DOHH2 (cell line): ENCODE measurements at regions not wholly inside any gene's neighbourhood (a gene's known extent, or its start where the extent isn't known, plus 50 kb on each side); places are given as distances from the start of the nearest gene placed in this dataset.

Source experiments
- H3F3A ChIP-seq: fragments of 200-600 bp; sonication (generic), shearing (Covaris generic); 2 replicates; pipeline ENCODE4 v1.6.0; 2016; ENCODE audit warnings: antibody characterized with exemption, mild to moderate bottlenecking; ENCODE audit not compliant: control insufficient read depth, insufficient read depth
- H3K27ac ChIP-seq: fragments of 200-600 bp; sonication (generic); 2 replicates; pipeline ENCODE4 v1.5.1; 2014; ENCODE audit warnings: low read depth, mild to moderate bottlenecking, low read length, moderate library complexity
- H3K27me3 ChIP-seq: fragments of 200-600 bp; sonication (generic); 2 replicates; pipeline ENCODE4 v1.6.1; 2014; ENCODE audit warnings: mild to moderate bottlenecking, low read length, mixed read lengths; ENCODE audit not compliant: control insufficient read depth
- H3K36me3 ChIP-seq: fragments of 200-600 bp; sonication (generic); 2 replicates; pipeline ENCODE4 v1.6.1; 2014; ENCODE audit warnings: mild to moderate bottlenecking, low read length, moderate library complexity, mixed read lengths; ENCODE audit not compliant: control insufficient read depth
- H3K4me1 ChIP-seq: fragments of 200-600 bp; sonication (generic); 2 replicates; pipeline ENCODE4 v1.6.1; 2014; ENCODE audit warnings: mild to moderate bottlenecking, low read length, mixed read lengths; ENCODE audit not compliant: control insufficient read depth
- H3K4me2 ChIP-seq: fragments of 200-600 bp; sonication (generic); 2 replicates; pipeline ENCODE4 v1.6.0; 2014; ENCODE audit warnings: mild to moderate bottlenecking, low read length, moderate library complexity
- H3K4me3 ChIP-seq: fragments of 200-600 bp; sonication (generic); 2 replicates; pipeline ENCODE4 v1.5.1; 2014; ENCODE audit warnings: mild to moderate bottlenecking, low read length, mixed read lengths
- H3K79me2 ChIP-seq: fragments of 200-600 bp; sonication (generic); 2 replicates; pipeline ENCODE4 v1.6.1; 2014; ENCODE audit warnings: mild to moderate bottlenecking, low read length, mixed read lengths; ENCODE audit not compliant: control insufficient read depth
- H3K9me2 ChIP-seq: fragments of 200-600 bp; sonication (generic); replicated peaks from 2 replicates; pipeline ENCODE4 v1.6.1; 2014; ENCODE audit warnings: mild to moderate bottlenecking, low read length, mixed read lengths; ENCODE audit not compliant: control insufficient read depth
- H3K9me3 ChIP-seq: fragments of 200-600 bp; sonication (generic); 2 replicates; pipeline ENCODE4 v1.6.1; 2014; ENCODE audit warnings: antibody characterized with exemption, low read length, mixed read lengths; ENCODE audit not compliant: control insufficient read depth, insufficient read depth
- H4K20me1 ChIP-seq: fragments of 200-600 bp; sonication (generic); 2 replicates; pipeline ENCODE4 v1.6.0; 2014; ENCODE audit warnings: low read depth, mild to moderate bottlenecking, antibody characterized with exemption, low read length, moderate library complexity; ENCODE audit not compliant: control insufficient read depth, insufficient read depth
- CTCF ChIP-seq: fragments of 200-600 bp; sonication (generic); IDR thresholded peaks from one replicate; pipeline ENCODE4 v1.5.1; 2014; ENCODE audit warnings: antibody characterized with exemption, mild to moderate bottlenecking, low read depth, low read length; ENCODE audit not compliant: poor library complexity, severe bottlenecking
- EZH2phosphoT487 ChIP-seq: fragments of 200-600 bp; sonication (generic); IDR thresholded peaks from 2 replicates; pipeline ENCODE4 v1.6.1; 2017; ENCODE audit warnings: borderline replicate concordance, mild to moderate bottlenecking, antibody characterized with exemption, low read length, moderate library complexity, mixed read lengths

GRCh38 chr16:82248012-82248656, 78.1 kb upstream of the MPHOSPH6 start:
- Histone ChIP-seq H3K9me2 (no peaks in the 10 kb centered on the region), H3K9me3 (no peaks in the 10 kb centered on the region), H3K4me1 (no peaks in the 10 kb centered on the region), H3K27ac (no peak overlapping the region), H3F3A (no peaks in the 10 kb centered on the region), H3K27me3 (no peaks in the 10 kb centered on the region), H3K4me2 (no peak overlapping the region), H3K36me3 (no peaks in the 10 kb centered on the region), H3K79me2 (no peaks in the 10 kb centered on the region), H4K20me1 (no peaks in the 10 kb centered on the region), H3K4me3 (no peak overlapping the region)
- TF ChIP-seq CTCF, result no peak
- no peak for TF ChIP-seq EZH2phosphoT487

- H3K27me3 ChIP-seq, result peaks cover 1% of the 10 kb centered on the region; the same call in 1 of the 2 replicates
- H3K79me2 ChIP-seq, result no peaks in the 10 kb centered on the region
- no peaks in the 10 kb centered on the region for H3K9me3 ChIP-seq
- no peak overlapping the region for H3K4me2 ChIP-seq
- H3K4me3 ChIP-seq, result no peak overlapping the region
- H3K9me2 ChIP-seq, result no peaks in the 10 kb centered on the region
- TF ChIP-seq EZH2phosphoT487 (no peak), CTCF (no peak)
- H3K4me1 ChIP-seq, result no peaks in the 10 kb centered on the region
- H3K36me3 ChIP-seq, result no peaks in the 10 kb centered on the region
- H3F3A ChIP-seq, result no peaks in the 10 kb centered on the region
- no peak overlapping the region for H3K27ac ChIP-seq
- H4K20me1 ChIP-seq, result no peaks in the 10 kb centered on the region
These were observed 72.2 kb upstream of the MPHOSPH6 start for GRCh38 chr16:82242201-82242600.

- Histone ChIP-seq H3K27ac (no peak overlapping the region), H3K9me2 (no peaks in the 10 kb centered on the region), H3K79me2 (no peaks in the 10 kb centered on the region), H3K36me3 (no peaks in the 10 kb centered on the region), H3K4me3 (no peak overlapping the region), H3K4me1 (no peaks in the 10 kb centered on the region), H3K27me3 (peaks cover 2% of the 10 kb centered on the region; the same call in 1 of the 2 replicates), H4K20me1 (no peaks in the 10 kb centered on the region), H3F3A (no peaks in the 10 kb centered on the region), H3K9me3 (no peaks in the 10 kb centered on the region), H3K4me2 (no peak overlapping the region)
- TF ChIP-seq EZH2phosphoT487, result no peak
- no peak for TF ChIP-seq CTCF
These were observed 71.5 kb upstream of the MPHOSPH6 start for GRCh38 chr16:82241469-82242052.
